COLO829 (cell line): ENCODE measurements at regions not wholly inside any gene's neighbourhood (a gene's known extent, or its start where the extent isn't known, plus 50 kb on each side); places are given as distances from the start of the nearest gene placed in this dataset.
"Not testable (repeated sequence)": the region's sequence is repeated elsewhere in the genome, so short reads cannot be mapped to it uniquely, and the experiment has no call there.

Source experiments
- DNase-seq: peaks from one replicate; pipeline ENCODE4 v3.0.0; 2012; ENCODE audit warnings: low spot score

- no peak for DNase-seq
Observed at GRCh38 chr20:6662309-6662708, 105.2 kb upstream of the BMP2 start.

GRCh38 chr20:6660441-6660840 is 107.0 kb upstream of the BMP2 start:
- DNase-seq, result no peak

GRCh38 chr20:6658909-6659308 is 108.6 kb upstream of the BMP2 start:
- not testable (repeated sequence) for DNase-seq

GRCh38 chr20:6657904-6658303 is 109.6 kb upstream of the BMP2 start:
- DNase-seq, result no peak

GRCh38 chr20:6657111-6657510 is 110.4 kb upstream of the BMP2 start:
- DNase-seq, result no peak

- no peak for DNase-seq
Observed at GRCh38 chr20:6654513-6655252, 112.8 kb upstream of the BMP2 start.

- DNase-seq, result no peak
Observed at GRCh38 chr20:6651561-6651960, 115.9 kb upstream of the BMP2 start.

- peak; percentile 43 for DNase-seq
Observed at GRCh38 chr20:6651016-6651415, 116.5 kb upstream of the BMP2 start.

GRCh38 chr20:6646021-6646636 is 121.4 kb upstream of the BMP2 start:
- DNase-seq, result no peak

GRCh38 chr20:6644813-6645628 is 122.5 kb upstream of the BMP2 start:
- DNase-seq, result no peak

- no peak for DNase-seq
Observed at GRCh38 chr20:6641012-6641411, 126.5 kb upstream of the BMP2 start.

GRCh38 chr20:6637160-6637579 is 130.3 kb upstream of the BMP2 start:
- DNase-seq, result no peak

- DNase-seq, result peak; percentile 74
Observed at GRCh38 chr20:6636209-6637159, 131.0 kb upstream of the BMP2 start.

- no peak for DNase-seq
Observed at GRCh38 chr20:6635034-6635736, 132.3 kb upstream of the BMP2 start.

- DNase-seq, result peak; percentile 80
Observed at GRCh38 chr20:6632187-6632586, 135.3 kb upstream of the BMP2 start.

- no peak for DNase-seq
Observed at GRCh38 chr20:6630514-6630913, 137.0 kb upstream of the BMP2 start.

- DNase-seq, result no peak
Observed at GRCh38 chr20:6629564-6629963, 137.9 kb upstream of the BMP2 start.

GRCh38 chr20:6626805-6627204 is 140.7 kb upstream of the BMP2 start:
- DNase-seq, result no peak

GRCh38 chr20:6623989-6624388 is 143.5 kb upstream of the BMP2 start:
- no peak for DNase-seq

GRCh38 chr20:6622041-6622440 is 145.4 kb upstream of the BMP2 start:
- no peak for DNase-seq

- DNase-seq, result no peak
Observed at GRCh38 chr20:6618051-6618450, 149.4 kb upstream of the BMP2 start.
